ENCODE measurements at regions not wholly inside any gene's neighbourhood (a gene's known extent, or its start where the extent isn't known, plus 50 kb on each side); places are given as distances from the start of the nearest gene placed in this dataset.
A peak's percentile ranks its signal among the peaks of the same experiment; 100 is the strongest.

DNA sequence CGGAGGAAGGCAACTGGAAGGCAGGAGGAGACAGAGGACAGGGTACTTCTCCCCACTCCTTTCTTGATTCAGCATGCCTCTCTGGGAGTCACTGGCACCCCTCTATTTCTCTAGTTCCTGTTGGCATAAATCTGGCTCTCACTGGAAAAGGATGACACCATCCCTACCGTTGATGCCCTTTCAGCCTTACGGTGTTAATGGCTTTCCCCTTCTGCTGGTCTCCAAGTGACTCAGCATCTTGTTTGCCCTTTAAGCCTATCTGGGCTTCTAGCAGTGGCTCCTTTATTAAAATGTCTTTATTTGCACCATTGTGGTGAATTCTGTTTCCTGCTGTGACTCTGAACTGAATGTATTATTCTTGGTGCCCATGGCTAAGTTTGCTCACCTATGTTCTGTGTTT is 227.3 kb upstream of the GLRA1 start:
- H3K27me3 Mint-ChIP-seq = no peaks in the 10 kb centered on the region
- H3K9me3 Mint-ChIP-seq = peaks cover 5% of the 10 kb centered on the region
- H3K4me3 Mint-ChIP-seq = no peak overlapping the region
- H3K36me3 Mint-ChIP-seq (ENCODE audit: insufficient read depth) = no peaks in the 10 kb centered on the region
- DNase-seq (ENCODE audit: low spot score in 2 of 2) (no peak), ATAC-seq (replicated peaks; ENCODE audit: extremely low read depth, poor library complexity, severe bottlenecking) (no peak)
- no peaks in the 10 kb centered on the region for H3K4me1 Mint-ChIP-seq
- no peak overlapping the region for H3K27ac Mint-ChIP-seq (ENCODE audit: low read depth)

DNA sequence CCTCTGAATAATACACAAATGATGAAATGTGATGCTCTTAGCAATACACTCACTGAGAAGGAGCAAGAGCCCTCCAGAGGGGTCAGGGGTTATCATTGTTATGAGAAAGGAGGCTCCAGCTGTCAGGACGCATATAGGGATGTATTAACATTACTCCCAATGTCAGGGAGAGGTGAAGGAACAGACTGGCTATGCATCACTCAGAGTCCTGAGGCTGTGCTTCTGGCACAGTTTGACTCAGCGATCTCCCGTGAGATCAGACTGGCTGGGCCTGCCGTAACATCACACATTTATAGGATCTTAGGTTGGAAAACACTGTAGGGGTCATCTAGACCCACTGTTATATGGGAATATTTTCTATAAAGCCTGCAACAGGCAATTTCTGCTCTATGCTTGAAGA is 226.5 kb upstream of the GLRA1 start:
- H3K9me3 Mint-ChIP-seq = peaks cover 5% of the 10 kb centered on the region
- H3K27ac Mint-ChIP-seq (ENCODE audit: low read depth) = no peak overlapping the region
- no peak for DNase-seq (ENCODE audit: low spot score in 2 of 2)
- H3K27me3 Mint-ChIP-seq = no peaks in the 10 kb centered on the region
- H3K36me3 Mint-ChIP-seq (ENCODE audit: insufficient read depth) = no peaks in the 10 kb centered on the region
- no peak overlapping the region for H3K4me3 Mint-ChIP-seq
- ATAC-seq (replicated peaks; ENCODE audit: extremely low read depth, poor library complexity, severe bottlenecking) = no peak
- no peaks in the 10 kb centered on the region for H3K4me1 Mint-ChIP-seq

DNA sequence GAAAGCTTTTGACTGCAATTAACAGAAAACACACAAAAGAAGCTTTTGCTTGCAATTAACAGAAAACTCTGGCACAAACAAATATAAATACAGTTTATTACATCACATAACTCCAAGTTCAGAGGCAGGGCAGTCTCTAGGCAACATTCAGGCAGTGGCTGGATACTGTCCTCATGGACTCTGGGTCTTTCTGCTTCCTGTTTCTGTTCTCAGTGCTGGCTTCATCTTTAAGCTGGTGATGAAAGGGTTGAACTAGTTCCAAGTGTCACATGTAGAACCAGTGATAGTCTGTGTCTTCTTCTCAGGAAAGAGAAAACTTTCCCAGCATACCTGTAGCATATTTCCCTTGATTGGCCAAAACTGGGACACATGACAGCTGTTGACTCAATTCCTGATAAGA is 222.6 kb upstream of the GLRA1 start:
- H3K27ac Mint-ChIP-seq (ENCODE audit: low read depth) = no peak overlapping the region

DNA sequence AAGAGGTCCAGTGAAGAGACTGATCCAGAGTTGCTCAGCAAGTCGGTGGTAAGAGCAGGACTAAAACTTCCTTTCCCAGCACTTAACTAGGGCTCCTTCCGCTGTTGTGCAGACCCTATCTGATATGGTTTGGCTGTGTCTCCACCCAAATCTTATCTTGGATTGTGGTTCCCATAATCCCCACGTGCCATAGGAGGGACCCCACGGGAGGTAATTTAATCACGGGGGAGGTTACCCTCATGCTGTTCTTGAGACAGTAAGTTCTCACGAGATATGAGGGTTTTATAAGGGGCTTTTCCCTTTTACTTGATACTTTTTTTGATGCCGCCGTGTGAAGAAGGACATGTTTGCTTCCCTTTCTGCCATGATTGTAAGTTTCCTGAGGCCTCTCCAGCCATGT is 221.9 kb upstream of the GLRA1 start:
- Mint-ChIP-seq H3K36me3 (ENCODE audit: insufficient read depth) (no peaks in the 10 kb centered on the region), H3K9me3 (no peaks in the 10 kb centered on the region), H3K27ac (ENCODE audit: low read depth) (no peak overlapping the region), H3K27me3 (no peaks in the 10 kb centered on the region), H3K4me3 (no peak overlapping the region), H3K4me1 (no peaks in the 10 kb centered on the region)
- no peak for DNase-seq (ENCODE audit: low spot score in 2 of 2)
- no peak for ATAC-seq (replicated peaks; ENCODE audit: extremely low read depth, poor library complexity, severe bottlenecking)

More for the DNA sequence above, 222.6 kb upstream of the GLRA1 start:
- Mint-ChIP-seq H3K36me3 (ENCODE audit: insufficient read depth) (no peaks in the 10 kb centered on the region), H3K4me1 (no peaks in the 10 kb centered on the region), H3K27me3 (no peaks in the 10 kb centered on the region), H3K9me3 (no peaks in the 10 kb centered on the region), H3K4me3 (no peak overlapping the region)
- ATAC-seq (replicated peaks; ENCODE audit: extremely low read depth, poor library complexity, severe bottlenecking) (no peak), DNase-seq (ENCODE audit: low spot score in 2 of 2) (no peak)

DNA sequence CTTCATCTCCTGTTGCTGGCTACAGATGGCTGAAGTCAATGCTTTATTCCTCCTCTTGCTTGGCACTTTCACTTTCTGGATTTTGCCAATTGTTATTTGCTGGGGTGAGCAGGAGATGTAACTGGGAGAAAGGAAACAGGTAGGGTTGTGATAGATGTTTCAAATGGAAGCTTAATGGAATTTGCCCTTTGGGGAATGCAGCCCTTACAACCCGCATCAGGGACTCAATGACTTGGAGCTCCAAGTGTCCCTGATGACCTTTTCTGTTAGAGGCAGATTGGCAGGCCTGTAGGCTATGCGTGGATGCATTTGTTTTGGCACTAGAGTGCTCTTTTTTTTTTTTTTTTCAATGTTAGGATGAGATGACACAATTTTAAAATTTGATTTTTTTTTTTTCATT is 219.9 kb upstream of the GLRA1 start:
- no peaks in the 10 kb centered on the region for H3K9me3 Mint-ChIP-seq
- no peaks in the 10 kb centered on the region for H3K27me3 Mint-ChIP-seq
- DNase-seq (ENCODE audit: low spot score in 2 of 2) = no peak
- H3K4me1 Mint-ChIP-seq = no peaks in the 10 kb centered on the region
- H3K4me3 Mint-ChIP-seq = no peak overlapping the region
- no peak overlapping the region for H3K27ac Mint-ChIP-seq (ENCODE audit: low read depth)
- H3K36me3 Mint-ChIP-seq (ENCODE audit: insufficient read depth) = no peaks in the 10 kb centered on the region
- ATAC-seq (replicated peaks; ENCODE audit: extremely low read depth, poor library complexity, severe bottlenecking) = no peak

DNA sequence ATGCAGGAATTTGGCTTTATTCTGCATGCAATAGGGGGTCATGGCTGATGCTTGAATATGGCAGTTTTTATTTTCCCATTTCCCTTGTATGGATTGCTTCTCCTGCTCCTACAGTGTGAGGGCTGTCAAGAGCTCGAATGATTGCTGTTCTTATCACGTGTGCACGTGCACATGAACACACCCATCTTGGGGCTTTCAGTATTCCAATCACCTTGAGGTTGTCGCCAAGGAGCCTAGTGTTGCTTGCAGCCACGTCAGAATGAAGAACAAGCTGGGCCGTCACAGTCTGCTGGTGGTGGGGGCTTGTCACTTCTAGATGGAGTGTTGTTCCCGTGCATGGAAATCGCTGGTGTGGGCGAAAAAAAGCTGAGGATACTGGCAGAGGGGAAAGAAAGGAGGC is 219.4 kb upstream of the GLRA1 start:
- ATAC-seq (replicated peaks; ENCODE audit: extremely low read depth, poor library complexity, severe bottlenecking) (no peak), DNase-seq (ENCODE audit: low spot score in 2 of 2) (no peak)
- H3K4me1 Mint-ChIP-seq = no peaks in the 10 kb centered on the region
- H3K4me3 Mint-ChIP-seq = no peak overlapping the region
- H3K27ac Mint-ChIP-seq (ENCODE audit: low read depth) = no peak overlapping the region
- no peaks in the 10 kb centered on the region for H3K9me3 Mint-ChIP-seq
- H3K27me3 Mint-ChIP-seq = no peaks in the 10 kb centered on the region
- no peaks in the 10 kb centered on the region for H3K36me3 Mint-ChIP-seq (ENCODE audit: insufficient read depth)

DNA sequence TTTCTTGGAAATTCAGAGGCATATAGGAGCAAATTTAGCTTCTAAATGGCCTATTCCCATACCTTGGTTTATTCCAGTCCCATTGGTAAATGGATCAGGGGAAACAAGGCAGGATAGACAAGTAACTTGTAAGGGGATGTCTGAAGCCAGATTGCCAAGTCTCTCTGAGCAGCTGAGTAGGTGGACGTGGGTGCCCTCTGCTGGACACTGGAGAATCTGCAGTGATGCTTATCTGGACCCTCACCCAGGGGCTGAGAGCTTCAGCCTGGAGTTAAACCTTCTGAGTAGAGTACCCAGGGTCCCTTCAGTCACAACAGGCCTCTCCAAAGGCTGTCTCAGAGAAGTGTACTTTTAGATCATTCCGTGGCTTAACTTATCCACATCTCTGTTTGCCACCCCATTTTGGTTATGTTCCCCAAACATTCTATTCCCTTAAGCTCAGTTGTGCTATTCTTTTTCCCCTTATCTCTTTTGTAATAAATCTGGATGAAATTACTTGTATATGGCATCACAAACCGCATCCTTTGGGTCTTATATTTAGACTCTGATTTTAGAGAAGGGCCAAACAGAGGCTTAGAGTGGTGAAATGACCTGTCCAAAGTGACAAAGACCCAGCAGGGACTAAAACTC is 218.3 kb upstream of the GLRA1 start:
- Mint-ChIP-seq H3K36me3 (ENCODE audit: insufficient read depth) (no peaks in the 10 kb centered on the region), H3K4me1 (no peaks in the 10 kb centered on the region), H3K9me3 (no peaks in the 10 kb centered on the region), H3K27ac (ENCODE audit: low read depth) (no peak overlapping the region), H3K4me3 (no peak overlapping the region), H3K27me3 (no peaks in the 10 kb centered on the region)
- ATAC-seq (replicated peaks; ENCODE audit: extremely low read depth, poor library complexity, severe bottlenecking) (peak; percentile 56), DNase-seq (ENCODE audit: low spot score in 2 of 2) (peak; percentile 33 to 51)

DNA sequence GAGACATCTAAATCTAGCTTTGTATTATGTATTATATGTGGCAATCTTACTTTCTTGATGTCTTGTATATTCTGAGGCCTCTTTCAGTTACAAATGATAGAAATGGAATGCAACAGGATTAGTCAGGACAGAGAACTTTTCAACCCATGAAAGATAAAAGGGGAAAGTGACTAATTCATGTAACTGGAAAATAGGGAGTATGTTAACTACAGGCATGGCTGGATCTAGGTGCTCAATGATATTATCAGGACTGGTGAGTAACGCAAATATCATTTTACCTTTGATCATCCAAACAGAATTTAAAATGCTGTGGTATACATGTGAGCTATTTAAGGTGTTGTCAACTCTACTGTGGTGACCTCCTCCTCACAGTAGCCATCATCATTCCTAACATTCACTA is 215.7 kb upstream of the GLRA1 start:
- no peaks in the 10 kb centered on the region for H3K36me3 Mint-ChIP-seq (ENCODE audit: insufficient read depth)
- ATAC-seq (replicated peaks; ENCODE audit: extremely low read depth, poor library complexity, severe bottlenecking) = no peak

DNA sequence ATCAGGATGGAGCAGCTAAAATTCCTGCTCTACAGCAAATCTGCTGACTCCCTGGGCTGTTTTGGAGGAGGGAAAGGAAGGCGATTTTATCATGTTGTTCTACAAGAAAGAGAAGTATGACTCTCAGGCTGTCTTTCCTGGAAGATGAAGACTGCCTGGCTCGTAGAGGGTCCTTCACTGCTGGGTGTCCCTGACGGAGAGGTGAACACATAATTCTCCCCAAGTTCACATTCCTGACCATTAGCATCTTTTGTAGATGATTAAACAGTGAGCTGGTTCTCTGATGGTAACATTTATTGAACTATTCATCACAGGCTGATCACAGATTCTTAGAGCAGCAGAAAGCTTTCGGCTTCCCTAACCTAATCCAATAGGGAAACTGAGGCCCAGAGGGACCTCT is 212.4 kb upstream of the GLRA1 start:
- DNase-seq (ENCODE audit: low spot score in 2 of 2) = no peak
- Mint-ChIP-seq H3K4me3 (no peak overlapping the region), H3K4me1 (no peaks in the 10 kb centered on the region), H3K27me3 (peaks cover 10% of the 10 kb centered on the region), H3K9me3 (no peaks in the 10 kb centered on the region), H3K36me3 (ENCODE audit: insufficient read depth) (no peaks in the 10 kb centered on the region), H3K27ac (ENCODE audit: low read depth) (no peak overlapping the region)
- no peak for ATAC-seq (replicated peaks; ENCODE audit: extremely low read depth, poor library complexity, severe bottlenecking)

More for the DNA sequence above, 215.7 kb upstream of the GLRA1 start:
- Mint-ChIP-seq H3K9me3 (no peaks in the 10 kb centered on the region), H3K27me3 (peaks cover 10% of the 10 kb centered on the region), H3K4me1 (no peaks in the 10 kb centered on the region), H3K4me3 (no peak overlapping the region), H3K27ac (ENCODE audit: low read depth) (no peak overlapping the region)
- no peak for DNase-seq (ENCODE audit: low spot score in 2 of 2)

DNA sequence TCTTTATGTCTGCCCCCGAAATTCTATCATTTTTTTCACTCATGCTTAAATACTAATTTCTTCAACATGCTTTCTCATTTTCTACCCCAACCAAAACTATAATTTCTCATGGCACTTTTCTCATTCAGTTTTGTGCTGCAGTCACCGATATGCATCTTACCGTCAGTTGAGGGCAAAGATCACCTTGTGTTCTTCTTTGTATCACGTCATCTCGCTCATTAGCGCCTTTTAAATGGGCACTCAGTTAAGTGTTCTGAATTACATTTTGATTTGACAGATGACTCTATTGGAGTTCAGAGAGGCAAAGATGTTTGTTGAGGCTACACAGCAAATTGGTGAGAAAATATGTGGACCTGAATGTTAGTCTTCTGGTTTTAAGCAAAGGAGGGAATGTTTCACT is 211.7 kb upstream of the GLRA1 start:
- no peaks in the 10 kb centered on the region for H3K4me1 Mint-ChIP-seq
- peaks cover 10% of the 10 kb centered on the region for H3K27me3 Mint-ChIP-seq
- DNase-seq (ENCODE audit: low spot score in 2 of 2) (no peak), ATAC-seq (replicated peaks; ENCODE audit: extremely low read depth, poor library complexity, severe bottlenecking) (no peak)
- H3K4me3 Mint-ChIP-seq = no peak overlapping the region
- no peaks in the 10 kb centered on the region for H3K36me3 Mint-ChIP-seq (ENCODE audit: insufficient read depth)
- H3K9me3 Mint-ChIP-seq = no peaks in the 10 kb centered on the region
- H3K27ac Mint-ChIP-seq (ENCODE audit: low read depth) = no peak overlapping the region

DNA sequence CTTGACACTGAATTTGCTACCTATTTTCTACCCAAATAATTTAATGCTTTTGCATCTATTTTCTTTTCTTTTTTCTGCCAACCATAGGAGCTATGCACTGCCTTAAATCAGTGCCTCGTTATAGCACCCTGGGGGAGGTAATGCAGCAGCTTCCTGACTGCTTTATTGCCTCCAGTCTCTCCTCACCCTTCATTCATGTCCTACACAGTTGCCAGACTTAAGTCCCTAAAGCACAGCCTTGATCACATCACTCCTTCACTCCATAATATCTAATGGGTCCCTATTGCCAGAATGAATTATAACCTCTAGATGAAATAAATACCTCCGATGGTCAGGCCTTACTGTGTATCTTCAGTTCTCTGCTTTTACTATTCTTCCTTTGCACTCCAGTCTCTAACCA is 211.2 kb upstream of the GLRA1 start:
- ATAC-seq (replicated peaks; ENCODE audit: extremely low read depth, poor library complexity, severe bottlenecking) (no peak), DNase-seq (ENCODE audit: low spot score in 2 of 2) (no peak)
- H3K4me3 Mint-ChIP-seq = no peak overlapping the region
- no peak overlapping the region for H3K27ac Mint-ChIP-seq (ENCODE audit: low read depth)
- H3K9me3 Mint-ChIP-seq = no peaks in the 10 kb centered on the region
- peaks cover 10% of the 10 kb centered on the region for H3K27me3 Mint-ChIP-seq
- no peaks in the 10 kb centered on the region for H3K36me3 Mint-ChIP-seq (ENCODE audit: insufficient read depth)
- H3K4me1 Mint-ChIP-seq = no peaks in the 10 kb centered on the region

DNA sequence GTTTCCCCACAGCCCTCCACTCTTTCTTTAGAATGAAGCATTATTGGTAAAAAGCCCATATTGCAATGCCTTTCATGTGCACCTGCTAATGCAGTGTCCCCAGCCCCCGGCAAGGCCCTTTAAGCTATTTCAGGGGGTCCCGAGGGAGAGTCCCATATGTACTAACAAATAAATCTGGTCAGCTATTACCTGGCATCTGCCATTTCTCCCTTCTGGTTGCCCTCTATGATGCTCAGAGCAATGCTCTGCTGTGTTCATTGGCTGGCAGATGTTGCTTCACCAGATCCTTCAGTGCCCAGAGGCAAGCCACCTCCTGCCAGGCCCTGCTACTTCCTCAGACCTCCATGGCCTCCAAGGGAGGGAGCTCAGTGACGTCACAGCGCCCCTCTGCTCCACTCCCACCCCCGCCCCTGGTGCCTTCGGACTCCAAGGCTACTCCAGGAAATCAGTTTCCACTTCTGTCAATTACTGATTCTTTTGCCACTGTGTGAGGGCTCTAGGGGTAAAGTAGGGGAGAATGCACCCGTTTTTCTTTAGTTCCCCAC is 201.1 kb upstream of the GLRA1 start:
- H3K4me1 Mint-ChIP-seq = no peaks in the 10 kb centered on the region
- no peak for ATAC-seq (replicated peaks; ENCODE audit: extremely low read depth, poor library complexity, severe bottlenecking)
- peaks cover 22% of the 10 kb centered on the region for H3K27me3 Mint-ChIP-seq
- DNase-seq (ENCODE audit: low spot score in 2 of 2) = no peak
- no peak overlapping the region for H3K4me3 Mint-ChIP-seq
- H3K27ac Mint-ChIP-seq (ENCODE audit: low read depth) = no peak overlapping the region
- H3K9me3 Mint-ChIP-seq = no peaks in the 10 kb centered on the region
- no peaks in the 10 kb centered on the region for H3K36me3 Mint-ChIP-seq (ENCODE audit: insufficient read depth)

DNA sequence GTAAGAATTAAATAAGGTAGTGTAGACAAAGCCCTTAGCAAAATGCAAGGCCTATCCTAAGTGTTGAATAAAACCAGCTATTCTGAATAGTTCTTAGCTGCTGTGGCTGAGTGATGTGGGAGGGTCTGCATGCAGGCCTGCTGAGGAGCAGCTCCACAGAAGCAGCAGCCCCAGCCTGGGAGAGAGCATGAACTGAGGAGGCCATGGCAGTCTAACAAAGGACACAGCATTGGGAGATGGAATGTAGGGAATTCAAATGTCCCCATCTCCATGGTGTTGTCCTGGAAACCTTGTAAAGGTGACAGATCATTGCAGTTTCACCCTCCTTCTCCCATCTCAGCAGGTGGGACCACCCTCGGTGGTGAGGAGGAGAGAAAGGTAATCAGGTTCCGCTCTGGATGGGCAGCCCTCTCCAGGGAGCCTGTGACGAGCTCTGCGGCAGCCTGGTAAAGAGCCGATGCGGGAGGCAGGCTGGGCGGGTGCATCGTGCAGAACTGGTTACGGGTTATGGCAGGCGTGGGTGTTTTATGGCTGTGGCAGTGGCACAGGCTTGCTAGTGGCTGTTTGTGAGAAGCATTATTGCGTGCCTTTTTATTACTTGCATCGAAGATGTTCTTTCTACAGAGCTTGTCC is 199.9 kb upstream of the GLRA1 start:
- no peaks in the 10 kb centered on the region for H3K36me3 Mint-ChIP-seq (ENCODE audit: insufficient read depth)

More for the DNA sequence above, 199.9 kb upstream of the GLRA1 start:
- DNase-seq (ENCODE audit: low spot score in 2 of 2) (no peak), ATAC-seq (replicated peaks; ENCODE audit: extremely low read depth, poor library complexity, severe bottlenecking) (no peak)
- H3K27ac Mint-ChIP-seq (ENCODE audit: low read depth) = no peak overlapping the region
- H3K4me1 Mint-ChIP-seq = no peaks in the 10 kb centered on the region
- H3K4me3 Mint-ChIP-seq = no peak overlapping the region
- no peaks in the 10 kb centered on the region for H3K9me3 Mint-ChIP-seq
- peaks cover 22% of the 10 kb centered on the region for H3K27me3 Mint-ChIP-seq

All from central memory CD8-positive, alpha-beta T cell (primary cell).